Dermis microvascular lymphatic vessel endothelial cell (primary cell): ENCODE measurements at regions not wholly inside any gene's neighbourhood (a gene's known extent, or its start where the extent isn't known, plus 50 kb on each side); places are given as distances from the start of the nearest gene placed in this dataset.

ENCODE experiments used
- DNase-seq, 2 donors: peaks; one replicate each; pipeline versions ENCODE4 v3.0.0 to v3.0.0-alpha.2; 2010; ENCODE audit warnings: low read depth in 2 of 2

- DNase-seq = no peak
Observed at GRCh38 chr13:22287343-22287920, 616.6 kb downstream of the FGF9 start.

- DNase-seq = no peak
Observed at GRCh38 chr13:22288496-22288895, 617.6 kb downstream of the FGF9 start.

- no peak for DNase-seq
Observed at GRCh38 chr13:22289711-22290110, 618.8 kb downstream of the FGF9 start.

GRCh38 chr13:22298530-22298929 lies 627.7 kb downstream of the FGF9 start:
- DNase-seq = no peak

- DNase-seq = no peak
Observed at GRCh38 chr13:22311734-22312404, 641.0 kb downstream of the FGF9 start.

- DNase-seq = no peak
Observed at GRCh38 chr13:22312405-22312803, 641.5 kb downstream of the FGF9 start.

- DNase-seq = no peak
Observed at GRCh38 chr13:22316494-22317025, 645.7 kb downstream of the FGF9 start.

GRCh38 chr13:22320991-22321390 lies 650.1 kb downstream of the FGF9 start:
- no peak for DNase-seq

- DNase-seq = no peak
Observed at GRCh38 chr13:22325761-22326160, 654.9 kb downstream of the FGF9 start.

GRCh38 chr13:22332416-22332815 lies 661.5 kb downstream of the FGF9 start:
- no peak for DNase-seq

GRCh38 chr13:22336460-22336859 lies 665.6 kb downstream of the FGF9 start:
- no peak for DNase-seq

GRCh38 chr13:22357132-22357531 lies 686.3 kb downstream of the FGF9 start:
- no peak for DNase-seq

GRCh38 chr13:22369090-22369489 lies 698.2 kb downstream of the FGF9 start:
- no peak for DNase-seq

- no peak for DNase-seq
Observed at GRCh38 chr13:22369840-22370239, 699.0 kb downstream of the FGF9 start.

- no peak for DNase-seq
Observed at GRCh38 chr13:22372261-22372660, 701.4 kb downstream of the FGF9 start.

GRCh38 chr13:22375151-22375550 lies 704.3 kb downstream of the FGF9 start:
- no peak for DNase-seq

GRCh38 chr13:22387899-22388298 lies 717.0 kb downstream of the FGF9 start:
- DNase-seq = no peak

- DNase-seq = no peak
Observed at GRCh38 chr13:22399801-22400420, 729.0 kb downstream of the FGF9 start.

GRCh38 chr13:22402682-22403081 lies 731.8 kb downstream of the FGF9 start:
- no peak for DNase-seq

- no peak for DNase-seq
Observed at GRCh38 chr13:22403144-22403543, 732.3 kb downstream of the FGF9 start.

GRCh38 chr13:22405891-22406290 lies 735.0 kb downstream of the FGF9 start:
- no peak for DNase-seq

GRCh38 chr13:22412452-22412851 lies 741.6 kb downstream of the FGF9 start:
- DNase-seq = no peak

GRCh38 chr13:22422023-22422422 lies 751.1 kb downstream of the FGF9 start:
- DNase-seq = no peak
